Left lung (tissue), 4 donors: ENCODE measurements at regions not wholly inside any gene's neighbourhood (a gene's known extent, or its start where the extent isn't known, plus 50 kb on each side); places are given as distances from the start of the nearest gene placed in this dataset.
A peak's percentile ranks its signal among the peaks of the same experiment; 100 is the strongest.

ENCODE experiments used
- ATAC-seq: fragments of 200-7000 bp; cut with Tn5 transposase; one replicate; pipeline ENCODE4 v1.9.1; 2020; ENCODE audit warnings: moderate library complexity
- DNase-seq, 4 donors: peaks; one replicate each; pipeline ENCODE4 v3.0.0-alpha.2; 2013 to 2020
- H3K27ac ChIP-seq, 2 donors: fragments of 200-600 bp; sonication (generic) in 1 of 2; one replicate each; pipeline versions ENCODE4 v1.5.0 to v1.8.0; 2020 to 2021
- H3K27me3 ChIP-seq, 2 donors: fragments of 200-600 bp; sonication (generic) in 1 of 2; one replicate each; pipeline versions ENCODE4 v1.5.0 to v1.8.0; 2020 to 2021
- H3K36me3 ChIP-seq, 2 donors: fragments of 200-600 bp; sonication (generic) in 1 of 2; one replicate each; pipeline versions ENCODE4 v1.5.0 to v1.8.0; 2020 to 2021
- H3K4me1 ChIP-seq, 2 donors: fragments of 200-600 bp; one replicate each; pipeline ENCODE4 v1.8.0; 2021
- H3K4me3 ChIP-seq, 2 donors: fragments of 200-600 bp; sonication (generic) in 1 of 2; one replicate each; pipeline versions ENCODE4 v1.5.0 to v1.8.0; 2020 to 2021; ENCODE audit warnings: mild to moderate bottlenecking in 1 of 2
- H3K9me3 ChIP-seq, 2 donors: fragments of 200-600 bp; sonication (generic) in 1 of 2; one replicate each; pipeline versions ENCODE4 v1.5.0 to v1.8.0; 2020 to 2021
- CTCF ChIP-seq, 2 donors: fragments of 200-600 bp; sonication (generic) in 1 of 2; IDR thresholded peaks; one replicate each; pipeline versions ENCODE4 v1.5.0 to v1.8.0; 2021; ENCODE audit warnings: antibody characterized with exemption in 2 of 2
- intact Hi-C, 2 donors: fragments of 100-400 bp; cut with DNase I; formaldehyde crosslinking; loops; one replicate each; pipeline versions ENCODE4 v1.11.2 to v1.14.2; 2022
- donor health status: DM: no; HTN: yes; CAD: no.
- donor health status: DM: no; HTN: no; CAD: no.

DNA sequence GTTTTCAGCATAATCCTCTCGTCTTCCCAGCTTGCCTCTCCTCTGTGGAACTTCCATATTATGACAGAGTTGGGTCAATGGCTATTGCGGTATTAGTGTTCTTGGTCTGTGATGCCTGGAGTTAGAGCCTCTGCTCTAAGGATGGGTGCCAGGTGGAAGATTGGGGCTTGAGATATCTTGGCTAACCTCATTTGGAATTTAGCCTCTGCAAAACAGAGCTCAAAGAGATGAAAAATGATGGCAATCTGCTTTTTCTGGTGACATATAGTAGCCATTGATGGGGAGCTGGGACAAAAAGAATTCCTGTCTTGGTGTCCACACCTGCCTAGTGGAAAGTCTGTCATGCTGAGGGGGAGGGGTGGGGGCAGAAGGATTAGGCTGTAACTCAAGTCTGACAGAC lies 152.1 kb downstream of the RPL10L start:
- ATAC-seq: no peak
- Histone ChIP-seq H3K27me3 (no peaks in the 10 kb centered on the region), H3K27ac (no peak overlapping the region), H3K4me1 (no peaks in the 10 kb centered on the region), H3K36me3 (no peaks in the 10 kb centered on the region), H3K9me3 (peaks cover 0 to 2% of the 10 kb centered on the region in 2 donors), H3K4me3 (no peak overlapping the region)
- TF ChIP-seq CTCF (IDR thresholded peaks at IDR 0.05): no peak
- no peak for DNase-seq
- intact Hi-C loops: no loop called here

DNA sequence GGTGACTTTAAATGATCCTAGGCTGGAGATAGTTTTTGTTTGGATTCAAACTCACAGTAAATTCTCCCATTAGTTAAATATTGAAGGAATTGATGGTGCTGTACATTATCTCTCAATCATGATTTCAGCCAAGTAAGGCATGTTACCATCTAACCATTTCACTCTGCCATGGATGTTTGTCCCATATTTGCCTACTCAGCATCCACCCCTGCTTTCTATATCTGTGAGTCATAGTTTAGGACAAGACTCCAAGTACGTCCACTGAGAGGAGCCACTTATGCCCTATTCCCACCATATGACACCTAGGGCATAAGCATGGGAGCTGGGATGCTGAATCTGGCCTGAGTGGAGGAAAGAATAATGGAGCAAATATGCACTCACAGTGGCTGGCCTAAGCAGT lies 155.2 kb downstream of the RPL10L start:
- intact Hi-C loops: no loop called here
- Histone ChIP-seq H3K4me1 (no peaks in the 10 kb centered on the region), H3K27me3 (no peaks in the 10 kb centered on the region), H3K4me3 (no peak overlapping the region), H3K36me3 (no peaks in the 10 kb centered on the region), H3K27ac (no peak overlapping the region), H3K9me3 (peaks cover 0 to 2% of the 10 kb centered on the region in 2 donors)
- ATAC-seq (no peak), DNase-seq (no peak)
- TF ChIP-seq CTCF (IDR thresholded peaks at IDR 0.05): no peak

GRCh38 chr14:46490238-46490685 lies 161.3 kb downstream of the RPL10L start:
- intact Hi-C loops: no loop called here
- no peaks in the 10 kb centered on the region for H3K27me3 ChIP-seq
- DNase-seq (peak in 2 of 4 donors; percentile 11 to 44), ATAC-seq (peak; percentile 83)
- H3K9me3 ChIP-seq: no peaks in the 10 kb centered on the region
- H3K4me1 ChIP-seq: no peaks in the 10 kb centered on the region
- no peak overlapping the region for H3K27ac ChIP-seq
- H3K4me3 ChIP-seq: no peak overlapping the region
- TF ChIP-seq CTCF (IDR thresholded peaks at IDR 0.05): peak in 1 of 2 donors; percentile 14
- no peaks in the 10 kb centered on the region for H3K36me3 ChIP-seq

DNA sequence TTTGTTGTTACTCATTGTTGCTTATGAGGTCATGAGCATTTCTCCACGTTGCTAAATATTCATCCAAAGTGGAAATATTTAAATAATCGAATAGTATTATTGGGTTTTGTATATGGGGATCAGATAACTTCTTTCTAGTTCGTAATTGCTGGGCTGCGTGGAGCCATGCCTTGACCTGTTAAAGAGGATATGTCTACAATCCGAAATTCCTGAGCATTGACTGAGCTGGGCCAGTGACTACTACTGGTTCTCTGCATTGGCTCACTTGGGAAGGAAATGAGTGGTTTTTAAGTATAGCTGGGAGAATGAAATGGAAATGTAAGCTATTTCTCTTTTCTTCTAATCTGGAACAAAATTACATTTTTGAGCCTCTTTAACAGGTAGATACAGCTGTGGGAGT lies 163.2 kb downstream of the RPL10L start:
- DNase-seq (no peak), ATAC-seq (no peak)
- Histone ChIP-seq H3K36me3 (no peaks in the 10 kb centered on the region), H3K27me3 (no peaks in the 10 kb centered on the region), H3K4me1 (no peaks in the 10 kb centered on the region), H3K4me3 (no peak overlapping the region), H3K27ac (no peak overlapping the region), H3K9me3 (no peaks in the 10 kb centered on the region)
- TF ChIP-seq CTCF (IDR thresholded peaks at IDR 0.05): no peak
- intact Hi-C loops: no loop called here

GRCh38 chr14:46487582-46488350 lies 163.8 kb downstream of the RPL10L start:
- Histone ChIP-seq H3K4me1 (no peaks in the 10 kb centered on the region), H3K36me3 (no peaks in the 10 kb centered on the region), H3K27ac (no peak overlapping the region), H3K4me3 (no peak overlapping the region), H3K27me3 (no peaks in the 10 kb centered on the region), H3K9me3 (no peaks in the 10 kb centered on the region)
- ATAC-seq (no peak), DNase-seq (no peak)
- intact Hi-C loops: no loop called here
- no peak for TF ChIP-seq CTCF (IDR thresholded peaks at IDR 0.05)
